Endothelial cell of umbilical vein (primary cell): ENCODE measurements at regions not wholly inside any gene's neighbourhood (a gene's known extent, or its start where the extent isn't known, plus 50 kb on each side); places are given as distances from the start of the nearest gene placed in this dataset.

Experiments
- BruUV-seq: library from RNA; stranded (reverse); fragments of 400-500 nt; replicated peaks from 2 replicates; lab custom pipeline; 2021; lab: Mats Ljungman, UMichigan
- CTCF ChIA-PET: fragments of 300-600, 350-600 bp; sonication (Branson Sonifier 250); formaldehyde crosslinking; loops from one replicate; lab custom pipeline; 2021; ENCODE audit warnings: antibody characterized with exemption, inconsistent platforms; lab: Charles Lee
- POLR2A ChIA-PET: fragments of 300-600, 350-600 bp; sonication (Branson Sonifier 250); formaldehyde crosslinking; loops from one replicate; lab custom pipeline; 2021; ENCODE audit warnings: antibody characterized with exemption, inconsistent platforms; lab: Charles Lee
- DNase-seq: peaks from one replicate; pipeline ENCODE4 v3.0.0-alpha.2; 2011; ENCODE audit warnings: low read depth, low spot score
- FAIRE-seq: peaks from 2 replicates; lab custom pipeline; 2011; peaks lifted over from hg19 to GRCh38; lab: Jason Lieb, UNC
- H2AFZ ChIP-seq: 2 replicates; pipeline ENCODE4 v1.6.0; 2012; ENCODE audit warnings: low read depth, low read length, control low read depth, inconsistent platforms
- H3K27ac ChIP-seq: 2 replicates; pipeline ENCODE4 v1.5.1; 2011; ENCODE audit warnings: low read depth, mild to moderate bottlenecking, control low read depth, low read length, moderate library complexity; ENCODE audit not compliant: insufficient read depth
- H3K27me3 ChIP-seq, 2 experiments: 2 replicates each; pipeline versions ENCODE4 v1.6.0 to v1.6.1; 2011; ENCODE audit warnings: low read length in 2 of 2, mixed read lengths in 1 of 2; ENCODE audit not compliant: control insufficient read depth in 2 of 2, insufficient read depth in 2 of 2
- H3K36me3 ChIP-seq, 2 experiments: 2 replicates in 1 of 2; 3 replicates in 1 of 2; pipeline ENCODE4 v1.5.1; 2011; ENCODE audit warnings: low read length in 2 of 2, mild to moderate bottlenecking in 1 of 2, moderate library complexity in 1 of 2; ENCODE audit not compliant: control insufficient read depth in 2 of 2, insufficient read depth in 2 of 2; ENCODE audit errors: extremely low read depth in 1 of 2
- H3K4me1 ChIP-seq: 3 replicates; pipeline ENCODE4 v1.5.1; 2011; ENCODE audit warnings: mild to moderate bottlenecking, low read length; ENCODE audit not compliant: control insufficient read depth, insufficient read depth; ENCODE audit errors: extremely low read depth
- H3K4me2 ChIP-seq: 2 replicates; pipeline ENCODE4 v1.6.1; 2011; ENCODE audit warnings: low read length, control low read depth, mixed read lengths; ENCODE audit not compliant: insufficient read depth
- H3K4me3 ChIP-seq, 3 experiments: fragments of 200-600 bp in 1 of 3; sonication (generic), shearing (Covaris generic) in 1 of 3; replicated peaks in 1 of 3; 2 replicates each; pipeline ENCODE4 v1.5.1; 2011 to 2016; ENCODE audit warnings: control low read depth in 3 of 3, low read length in 3 of 3, mild to moderate bottlenecking in 2 of 3, inconsistent platforms in 1 of 3, low read depth in 1 of 3, moderate library complexity in 1 of 3; ENCODE audit not compliant: insufficient read depth in 1 of 3
- H3K79me2 ChIP-seq: 2 replicates; pipeline ENCODE4 v1.6.0; 2012; ENCODE audit warnings: low read length, inconsistent platforms; ENCODE audit not compliant: control insufficient read depth, insufficient read depth
- H3K9ac ChIP-seq: replicated peaks from 2 replicates; pipeline ENCODE3; 2011; ENCODE audit warnings: low read length, control low read depth; ENCODE audit not compliant: insufficient read depth; ENCODE audit errors: extremely low read depth
- H3K9me1 ChIP-seq: replicated peaks from 3 replicates; pipeline ENCODE4 v1.6.0; 2011; ENCODE audit warnings: mild to moderate bottlenecking, low read length; ENCODE audit not compliant: control insufficient read depth, insufficient read depth; ENCODE audit errors: extremely low read depth
- H3K9me3 ChIP-seq: replicated peaks from 2 replicates; pipeline ENCODE4 v1.5.1; 2012; ENCODE audit warnings: low read length, inconsistent platforms; ENCODE audit not compliant: control insufficient read depth, insufficient read depth
- H4K20me1 ChIP-seq: replicated peaks from 2 replicates; pipeline ENCODE3; 2011; ENCODE audit warnings: mild to moderate bottlenecking, low read length; ENCODE audit not compliant: control insufficient read depth, insufficient read depth; ENCODE audit errors: extremely low read depth
- CTCF ChIP-seq, 2 donors: IDR thresholded peaks; 1 replicate in 1 of 2; 2 replicates in 1 of 2; pipeline ENCODE4 v1.5.1; 2011; ENCODE audit warnings: low read length in 2 of 2, mild to moderate bottlenecking in 2 of 2, moderate library complexity in 2 of 2, control low read depth in 1 of 2, inconsistent platforms in 1 of 2, low read depth in 1 of 2; ENCODE audit not compliant: insufficient read depth in 1 of 2; ENCODE audit errors: extremely low read depth in 1 of 2
- EZH2 ChIP-seq: IDR thresholded peaks from 2 replicates; pipeline ENCODE4 v1.6.1; 2012; ENCODE audit warnings: borderline replicate concordance, low read depth, mild to moderate bottlenecking, moderate library complexity, low read length, inconsistent platforms; ENCODE audit not compliant: severe bottlenecking
- FOS ChIP-seq: IDR thresholded peaks from 2 replicates; pipeline ENCODE4 v1.6.1; 2011; ENCODE audit warnings: mild to moderate bottlenecking, low read length, moderate library complexity, borderline replicate concordance; ENCODE audit not compliant: insufficient read depth
- GATA2 ChIP-seq: IDR thresholded peaks from 2 replicates; pipeline ENCODE4 v1.7.0; 2011; ENCODE audit warnings: low read depth, mild to moderate bottlenecking, moderate library complexity, mixed read lengths, low read length; ENCODE audit not compliant: insufficient read length, insufficient read depth
- JUN ChIP-seq: IDR thresholded peaks from 2 replicates; pipeline ENCODE4 v1.6.1; 2011; ENCODE audit warnings: borderline replicate concordance, low read depth; ENCODE audit not compliant: insufficient read length, insufficient read depth
- MAX ChIP-seq: IDR thresholded peaks from 2 replicates; pipeline ENCODE4 v1.6.1; 2011; ENCODE audit not compliant: insufficient read depth, insufficient read length
- MYC ChIP-seq: IDR thresholded peaks from one replicate; pipeline ENCODE4 v1.6.1; 2011; ENCODE audit warnings: mild to moderate bottlenecking, low read depth, low read length
- POLR2A ChIP-seq: IDR thresholded peaks from 2 replicates; pipeline ENCODE4 v1.6.1; 2012; ENCODE audit warnings: low read depth, mild to moderate bottlenecking, control low read depth, low read length
- POLR2AphosphoS5 ChIP-seq: IDR thresholded peaks from 2 replicates; pipeline ENCODE4 v1.6.1; 2012; ENCODE audit warnings: low read depth, mild to moderate bottlenecking, control low read depth, low read length, moderate library complexity; ENCODE audit not compliant: insufficient read depth
- dilution Hi-C: fragments of 300-500 bp; cut with MboI; formaldehyde crosslinking; loops from one replicate; pipeline ENCODE4 v1.15.0; 2019; ENCODE audit warnings: low sequenced_read_pairs; ENCODE audit not compliant: extremely low pct_ligation_motif_present
- intact Hi-C: fragments of 100-400 bp; cut with micrococcal nuclease; formaldehyde crosslinking; loops from one replicate; pipeline ENCODE4 v1.10.0; 2022

- Histone ChIP-seq H2AFZ (no peak overlapping the region), H3K27me3 (no peaks in the 10 kb centered on the region), H3K9ac (no peak overlapping the region), H3K4me2 (no peak overlapping the region), H3K9me3 (no peaks in the 10 kb centered on the region), H3K4me3 (no peak overlapping the region), H3K79me2 (no peaks in the 10 kb centered on the region), H3K36me3 (no peaks in the 10 kb centered on the region), H3K9me1 (no peaks in the 10 kb centered on the region), H4K20me1 (no peaks in the 10 kb centered on the region), H3K4me1 (no peaks in the 10 kb centered on the region), H3K27ac (no peak overlapping the region)
- TF ChIP-seq MYC (no peak), MAX (no peak), EZH2 (no peak), GATA2 (no peak), POLR2A (no peak), FOS (no peak), POLR2AphosphoS5 (no peak), CTCF (IDR thresholded peaks at IDR 0.05; ENCODE audit: extremely low read depth in 1 of 2, insufficient read depth in 1 of 2, low read depth in 1 of 2, low read length in 2 of 2) (no peak), JUN (no peak)
- BruUV-seq = no TSS peak
- dilution Hi-C loops (no loop called here), intact Hi-C loops (no loop called here)
- ChIA-PET POLR2A (no interaction called here), CTCF (interaction anchor here (1.0 to 1.8 kb wide), 2 partner anchors 9 to 828 kb away, joined by 3 to 5 read pairs; no protein-coding TSS in a partner anchor)
- DNase-seq (no peak), FAIRE-seq (no peak)
These were observed 127.8 kb downstream of the PCDH7 start for GRCh38 chr4:30847958-30848357.
